ENCODE measurements at regions not wholly inside any gene's neighbourhood (a gene's known extent, or its start where the extent isn't known, plus 50 kb on each side); places are given as distances from the start of the nearest gene placed in this dataset.

GRCh38 chr1:194931166-194931565 is 1677.1 kb downstream of the KCNT2 start:
- no peak for ATAC-seq
- DNase-seq (ENCODE audit: low read depth in 1 of 2, low spot score in 1 of 2): no peak
- Histone ChIP-seq H3K4me1 (no peaks in the 10 kb centered on the region), H3K9me3 (no peaks in the 10 kb centered on the region), H3K4me3 (no peak overlapping the region), H3K4me2 (no peak overlapping the region), H3K27ac (no peak overlapping the region)
- no peak for FAIRE-seq
- ChIA-PET POLR2A (interaction anchor here (0.6 kb wide), 1 partner anchor 65 kb away, joined by 5 read pairs; no protein-coding TSS in a partner anchor), CTCF (no interaction called here)
- TF ChIP-seq RARB (CRISPR knock-in tag; IDR thresholded peaks at IDR 0.05) (no peak), REST (IDR thresholded peaks at IDR 0.05) (no peak), KDM5A (IDR thresholded peaks at IDR 0.05) (no peak), RAD21 (conservative IDR thresholded peaks at IDR 0.05 in 1 of 2, IDR thresholded peaks at IDR 0.05 in 1 of 2) (no peak), ZNF302 (CRISPR knock-in tag; IDR thresholded peaks at IDR 0.05) (no peak), JUN (IDR thresholded peaks at IDR 0.05) (no peak), USF2 (IDR thresholded peaks at IDR 0.05) (no peak), JUNB (IDR thresholded peaks at IDR 0.05) (no peak), MAFK (IDR thresholded peaks at IDR 0.05; ENCODE audit: partially characterized antibody) (no peak), HEYL (CRISPR knock-in tag; IDR thresholded peaks at IDR 0.05) (no peak), ZC3H11A (IDR thresholded peaks at IDR 0.05) (no peak), NFE2L2 (conservative IDR thresholded peaks at IDR 0.05; ENCODE audit: low read length) (no peak), CEBPB (IDR thresholded peaks at IDR 0.05) (no peak), HES2 (IDR thresholded peaks at IDR 0.05) (no peak), ELK1 (IDR thresholded peaks at IDR 0.05; ENCODE audit: low read depth, low read length) (no peak)
- 6% methylated on average over 1 of the region's 1 CpG for WGBS (ENCODE audit: missing lambda C conversion rate)

- Histone ChIP-seq H3K4me3 (no peak overlapping the region), H3K4me2 (no peak overlapping the region), H3K27ac (no peak overlapping the region), H3K9me3 (no peaks in the 10 kb centered on the region), H3K4me1 (no peaks in the 10 kb centered on the region)
- DNase-seq (ENCODE audit: low read depth in 1 of 2, low spot score in 1 of 2) (no peak), FAIRE-seq (no peak), ATAC-seq (no peak)
- no peak for TF ChIP-seq HOXA7 (CRISPR knock-in tag; IDR thresholded peaks at IDR 0.05)
- no peak for TF ChIP-seq USF2 (IDR thresholded peaks at IDR 0.05)
- no peak for TF ChIP-seq POLR2AphosphoS2 (conservative IDR thresholded peaks at IDR 0.05; ENCODE audit: low read length)
- TF ChIP-seq RFX5 (IDR thresholded peaks at IDR 0.05): no peak
- TF ChIP-seq CTCF (IDR thresholded peaks at IDR 0.05): no peak
- no peak for TF ChIP-seq REST (IDR thresholded peaks at IDR 0.05)
- no peak for TF ChIP-seq ESRRA (IDR thresholded peaks at IDR 0.05; ENCODE audit: borderline replicate concordance, low read length)
- WGBS (ENCODE audit: missing lambda C conversion rate): 35% methylated on average over 2 of the region's 2 CpGs
- CTCF ChIA-PET: no interaction called here
- POLR2A ChIA-PET: no interaction called here
Measured at GRCh38 chr1:194930132-194930531, 1678.1 kb downstream of the KCNT2 start.

Measured in A549 (cell line).